ENCODE measurements at regions not wholly inside any gene's neighbourhood (a gene's known extent, or its start where the extent isn't known, plus 50 kb on each side); places are given as distances from the start of the nearest gene placed in this dataset.

DNA sequence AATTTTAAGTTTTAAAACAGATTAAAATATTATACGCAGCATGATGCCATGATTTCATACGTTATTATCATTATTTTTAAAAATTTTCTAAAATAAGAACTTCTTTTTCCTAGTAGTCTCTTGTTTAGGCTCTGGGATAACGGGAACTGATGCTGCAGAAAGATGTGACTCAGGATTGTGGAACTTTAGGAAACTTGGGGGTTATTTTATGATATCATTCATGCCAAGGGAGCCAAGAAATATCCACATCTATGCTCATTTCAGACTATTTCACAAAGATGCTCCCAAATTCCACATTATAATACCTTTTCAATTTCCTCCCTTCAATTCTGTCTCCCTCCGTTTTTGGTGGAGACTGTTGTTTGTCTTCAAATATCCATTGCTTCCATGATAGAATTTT lies 236.4 kb downstream of the HS3ST3A1 start:
- H3K9me3 ChIP-seq (ENCODE audit: control insufficient read depth, insufficient read depth, low read length): no peaks in the 10 kb centered on the region
- DNase-seq (ENCODE audit: low read depth in 4 of 6, low spot score in 6 of 6): no peak
- H3K4me3 ChIP-seq (ENCODE audit: low read depth, low read length): no peak overlapping the region
- H3K27me3 ChIP-seq (ENCODE audit: control insufficient read depth, insufficient read depth, low read length): no peaks in the 10 kb centered on the region
- WGBS (ENCODE audit: insufficient coverage): no CpG with 5 or more reads among the region's 4 CpGs
- no peaks in the 10 kb centered on the region for H3K4me1 ChIP-seq (ENCODE audit: control insufficient read depth, insufficient read depth, low read length)
- H3K36me3 ChIP-seq (ENCODE audit: control insufficient read depth, insufficient read depth, low read length): no peaks in the 10 kb centered on the region
- H3K27ac ChIP-seq (ENCODE audit: low read depth, low read length): no peak overlapping the region

DNA sequence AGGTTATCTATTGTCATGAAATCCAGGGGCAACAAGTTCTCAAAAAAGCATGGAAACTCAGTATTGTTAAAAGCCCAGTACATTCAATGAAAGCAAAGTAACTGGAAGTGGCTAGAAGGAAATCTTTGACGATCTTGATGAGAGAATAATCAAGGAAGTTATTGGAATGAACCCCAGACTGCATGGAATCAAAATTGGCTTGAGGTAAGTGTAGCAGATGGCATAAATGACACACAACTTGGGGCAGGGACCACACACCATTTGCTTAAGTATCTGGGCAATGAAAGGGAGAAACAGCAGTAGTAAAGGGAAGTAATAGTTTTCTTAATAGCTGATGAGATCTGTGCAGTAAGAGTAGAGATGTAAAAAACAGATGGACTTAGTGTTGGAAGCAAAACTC lies 238.0 kb downstream of the HS3ST3A1 start:
- peak in 2 of 6 donors; percentile 26 to 61 for DNase-seq (ENCODE audit: low read depth in 4 of 6, low spot score in 6 of 6)
- no peaks in the 10 kb centered on the region for H3K27me3 ChIP-seq (ENCODE audit: control insufficient read depth, insufficient read depth, low read length)
- 60% methylated on average over 1 of the region's 1 CpG for WGBS (ENCODE audit: insufficient coverage)
- H3K4me3 ChIP-seq (ENCODE audit: low read depth, low read length): no peak overlapping the region
- H3K27ac ChIP-seq (ENCODE audit: low read depth, low read length): no peak overlapping the region
- no peaks in the 10 kb centered on the region for H3K4me1 ChIP-seq (ENCODE audit: control insufficient read depth, insufficient read depth, low read length)
- no peaks in the 10 kb centered on the region for H3K9me3 ChIP-seq (ENCODE audit: control insufficient read depth, insufficient read depth, low read length)
- no peaks in the 10 kb centered on the region for H3K36me3 ChIP-seq (ENCODE audit: control insufficient read depth, insufficient read depth, low read length)

DNA sequence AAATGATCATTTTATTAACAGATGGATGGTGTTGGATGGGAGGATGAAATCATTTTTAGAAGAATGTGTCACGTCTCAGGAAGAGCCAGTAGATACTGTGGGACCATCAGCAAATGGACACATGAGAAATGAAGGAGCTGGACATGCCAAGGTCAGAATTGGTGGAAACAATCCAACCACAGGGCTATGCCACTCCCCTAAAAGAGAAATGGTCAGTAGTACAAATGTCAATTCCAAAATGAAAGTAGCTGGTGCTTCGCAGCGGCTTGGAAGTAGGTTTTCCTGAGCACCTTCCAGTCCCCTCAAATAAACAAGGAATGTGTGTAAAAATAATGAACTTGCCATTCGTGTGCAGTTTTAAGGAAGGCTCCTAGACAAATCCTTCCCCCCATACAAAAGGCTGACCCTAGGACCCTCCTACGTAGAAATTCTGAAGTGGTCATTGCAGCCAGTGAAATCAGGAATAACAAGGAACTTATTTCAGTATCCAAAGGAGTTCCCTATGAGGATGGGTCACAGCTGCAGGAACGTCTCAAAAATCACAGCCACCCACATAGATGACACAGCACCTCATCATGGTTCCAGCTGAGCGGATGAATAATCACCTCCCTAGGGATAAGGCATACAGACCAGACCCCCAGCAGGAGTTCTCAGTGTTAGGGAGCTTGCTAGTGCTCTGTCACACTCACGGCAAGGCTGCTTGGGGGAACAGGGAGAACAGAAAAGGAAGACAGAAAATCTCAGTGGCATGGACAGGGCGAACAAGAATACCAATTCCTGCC lies 239.2 kb downstream of the HS3ST3A1 start:
- H3K36me3 ChIP-seq (ENCODE audit: control insufficient read depth, insufficient read depth, low read length): no peaks in the 10 kb centered on the region
- H3K4me1 ChIP-seq (ENCODE audit: control insufficient read depth, insufficient read depth, low read length): no peaks in the 10 kb centered on the region
- H3K4me3 ChIP-seq (ENCODE audit: low read depth, low read length): no peak overlapping the region
- DNase-seq (ENCODE audit: low read depth in 4 of 6, low spot score in 6 of 6): no peak
- H3K27ac ChIP-seq (ENCODE audit: low read depth, low read length): no peak overlapping the region
- no peaks in the 10 kb centered on the region for H3K9me3 ChIP-seq (ENCODE audit: control insufficient read depth, insufficient read depth, low read length)
- H3K27me3 ChIP-seq (ENCODE audit: control insufficient read depth, insufficient read depth, low read length): no peaks in the 10 kb centered on the region
- 55% methylated on average over 2 of the region's 9 CpGs for WGBS (ENCODE audit: insufficient coverage)

DNA sequence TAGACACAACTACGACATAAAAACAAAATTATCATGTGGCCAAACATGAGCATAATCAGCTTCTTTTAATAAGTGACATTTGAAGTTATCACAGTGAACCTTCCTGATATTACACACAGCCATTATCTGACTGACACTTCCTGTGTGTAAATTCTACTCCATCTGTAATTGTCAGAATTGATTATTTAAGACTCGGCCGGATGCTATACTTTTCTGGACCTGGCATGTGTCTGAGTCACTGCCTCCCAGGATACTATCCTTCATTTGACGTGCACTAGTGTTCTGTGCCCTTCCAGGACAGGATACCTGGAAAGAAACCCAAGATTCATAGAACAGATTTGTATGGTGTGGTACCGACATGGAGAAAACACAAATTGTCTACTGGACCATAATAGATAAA lies 242.0 kb downstream of the HS3ST3A1 start:
- Histone ChIP-seq H3K27me3 (ENCODE audit: control insufficient read depth, insufficient read depth, low read length) (no peaks in the 10 kb centered on the region), H3K4me3 (ENCODE audit: low read depth, low read length) (no peak overlapping the region), H3K27ac (ENCODE audit: low read depth, low read length) (no peak overlapping the region), H3K9me3 (ENCODE audit: control insufficient read depth, insufficient read depth, low read length) (no peaks in the 10 kb centered on the region), H3K36me3 (ENCODE audit: control insufficient read depth, insufficient read depth, low read length) (no peaks in the 10 kb centered on the region), H3K4me1 (ENCODE audit: control insufficient read depth, insufficient read depth, low read length) (no peaks in the 10 kb centered on the region)
- 100% methylated on average over 1 of the region's 5 CpGs for WGBS (ENCODE audit: insufficient coverage)
- DNase-seq (ENCODE audit: low read depth in 4 of 6, low spot score in 6 of 6): no peak

DNA sequence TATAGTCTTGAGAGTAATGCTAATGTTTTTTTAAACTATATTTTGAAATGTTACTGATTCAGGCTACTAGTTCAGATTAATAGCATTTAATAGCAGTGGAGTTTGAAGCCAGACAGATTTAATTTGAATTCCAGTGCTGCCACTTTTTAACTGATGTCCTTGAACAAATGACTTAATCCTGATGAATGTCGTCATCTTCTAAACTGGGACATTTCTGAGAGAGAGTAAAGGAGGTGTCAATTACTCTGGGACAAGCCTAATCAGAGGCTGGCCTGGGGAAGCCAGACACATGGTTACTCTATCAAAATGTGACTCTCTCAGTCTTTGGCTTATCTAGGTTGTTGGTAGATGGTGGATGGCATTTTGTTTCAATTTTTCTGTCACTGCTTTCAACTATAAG lies 246.7 kb downstream of the HS3ST3A1 start:
- 75% methylated on average over 1 of the region's 1 CpG for WGBS (ENCODE audit: insufficient coverage)
- H3K4me3 ChIP-seq (ENCODE audit: low read depth, low read length): no peak overlapping the region
- peaks cover 4% of the 10 kb centered on the region for H3K4me1 ChIP-seq (ENCODE audit: control insufficient read depth, insufficient read depth, low read length)
- no peaks in the 10 kb centered on the region for H3K27me3 ChIP-seq (ENCODE audit: control insufficient read depth, insufficient read depth, low read length)
- H3K9me3 ChIP-seq (ENCODE audit: control insufficient read depth, insufficient read depth, low read length): no peaks in the 10 kb centered on the region
- no peaks in the 10 kb centered on the region for H3K36me3 ChIP-seq (ENCODE audit: control insufficient read depth, insufficient read depth, low read length)
- DNase-seq (ENCODE audit: low read depth in 4 of 6, low spot score in 6 of 6): no peak
- H3K27ac ChIP-seq (ENCODE audit: low read depth, low read length): no peak overlapping the region

DNA sequence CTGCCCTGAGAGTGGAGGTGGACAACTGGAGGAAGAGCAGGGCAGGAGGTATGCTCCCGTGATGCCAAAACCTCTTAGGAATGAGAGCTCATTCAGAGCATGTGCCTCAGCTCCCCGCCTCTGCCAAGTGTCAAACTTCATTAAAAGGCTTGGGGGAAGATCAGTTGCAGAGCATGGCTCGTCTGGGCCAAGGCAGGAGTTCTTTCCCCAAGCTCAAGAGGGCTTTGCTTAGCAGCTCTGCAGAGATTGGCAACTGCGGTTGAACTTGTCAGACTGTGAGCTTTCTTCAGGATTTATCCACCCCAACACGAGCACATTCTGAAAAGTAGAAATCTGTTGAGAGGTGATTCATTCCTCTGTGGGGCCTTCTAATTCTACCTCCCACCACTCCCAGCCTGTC lies 248.1 kb downstream of the HS3ST3A1 start:
- Histone ChIP-seq H3K4me3 (ENCODE audit: low read depth, low read length) (no peak overlapping the region), H3K4me1 (ENCODE audit: control insufficient read depth, insufficient read depth, low read length) (peaks cover 4% of the 10 kb centered on the region), H3K36me3 (ENCODE audit: control insufficient read depth, insufficient read depth, low read length) (no peaks in the 10 kb centered on the region), H3K27ac (ENCODE audit: low read depth, low read length) (no peak overlapping the region), H3K9me3 (ENCODE audit: control insufficient read depth, insufficient read depth, low read length) (no peaks in the 10 kb centered on the region), H3K27me3 (ENCODE audit: control insufficient read depth, insufficient read depth, low read length) (no peaks in the 10 kb centered on the region)
- WGBS (ENCODE audit: insufficient coverage): 61% methylated on average over 3 of the region's 5 CpGs
- peak in 1 of 6 donors; percentile 31 for DNase-seq (ENCODE audit: low read depth in 4 of 6, low spot score in 6 of 6)

DNA sequence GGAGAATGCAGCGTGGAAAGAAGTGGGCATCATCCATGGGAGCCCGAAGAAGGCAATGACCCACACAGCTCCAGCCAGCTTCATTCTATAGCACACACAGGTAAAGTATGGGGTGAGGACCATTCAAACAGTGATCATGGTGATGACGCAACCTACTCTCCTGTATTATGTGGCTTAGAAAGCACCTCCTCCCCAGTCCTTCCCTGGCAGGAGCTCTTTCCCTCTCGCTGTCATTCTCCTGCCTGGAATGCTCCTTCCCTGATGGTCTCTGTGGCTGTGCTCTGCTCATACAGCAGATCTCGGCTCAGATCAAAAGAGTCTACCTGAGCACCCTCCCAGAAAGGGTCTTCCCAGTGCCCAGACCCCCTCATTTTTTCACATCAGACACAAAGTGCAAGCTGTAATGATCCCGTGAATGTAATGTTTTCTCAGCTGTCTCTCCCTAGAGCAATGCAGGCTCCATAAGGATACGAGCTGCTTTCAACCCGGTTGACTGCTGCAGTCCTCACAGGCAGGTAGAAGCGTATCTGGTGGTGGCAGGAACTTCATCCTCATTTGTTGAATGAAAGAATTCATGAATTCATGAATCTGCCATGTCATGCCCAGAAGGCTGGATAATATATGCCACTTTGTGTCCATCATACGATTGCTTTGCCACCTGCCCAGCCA lies 248.8 kb downstream of the HS3ST3A1 start:
- 91% methylated on average over 6 of the region's 10 CpGs for WGBS (ENCODE audit: insufficient coverage)
- DNase-seq (ENCODE audit: low read depth in 4 of 6, low spot score in 6 of 6): no peak

DNA sequence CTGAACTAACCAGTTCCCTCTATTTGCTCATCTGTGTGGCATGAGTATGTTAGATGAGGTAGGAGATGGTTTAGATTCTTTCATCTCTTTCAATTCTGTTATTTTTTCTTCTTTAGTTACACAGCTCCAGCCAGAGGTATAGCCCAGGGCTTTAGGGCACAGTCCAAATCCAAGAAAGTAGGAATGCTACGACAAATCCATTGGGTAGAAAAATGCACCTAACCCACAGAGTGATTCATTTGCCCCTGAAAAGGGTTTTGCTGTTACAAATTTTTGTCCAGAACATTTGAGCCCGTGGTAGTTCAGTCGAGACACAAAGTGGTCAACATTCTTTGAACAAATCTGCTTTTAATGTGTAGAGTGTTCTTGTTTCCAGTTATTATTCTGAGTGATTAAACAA lies 250.7 kb downstream of the HS3ST3A1 start:
- no peak for DNase-seq (ENCODE audit: low read depth in 4 of 6, low spot score in 6 of 6)
- H3K27ac ChIP-seq (ENCODE audit: low read depth, low read length): no peak overlapping the region
- no peaks in the 10 kb centered on the region for H3K36me3 ChIP-seq (ENCODE audit: control insufficient read depth, insufficient read depth, low read length)
- H3K4me1 ChIP-seq (ENCODE audit: control insufficient read depth, insufficient read depth, low read length): peaks cover 4% of the 10 kb centered on the region
- no peaks in the 10 kb centered on the region for H3K9me3 ChIP-seq (ENCODE audit: control insufficient read depth, insufficient read depth, low read length)
- WGBS (ENCODE audit: insufficient coverage): 80% methylated on average over 1 of the region's 3 CpGs
- H3K4me3 ChIP-seq (ENCODE audit: low read depth, low read length): no peak overlapping the region
- no peaks in the 10 kb centered on the region for H3K27me3 ChIP-seq (ENCODE audit: control insufficient read depth, insufficient read depth, low read length)

More for the DNA sequence above, 248.8 kb downstream of the HS3ST3A1 start:
- Histone ChIP-seq H3K27ac (ENCODE audit: low read depth, low read length) (no peak overlapping the region), H3K27me3 (ENCODE audit: control insufficient read depth, insufficient read depth, low read length) (no peaks in the 10 kb centered on the region), H3K4me1 (ENCODE audit: control insufficient read depth, insufficient read depth, low read length) (peaks cover 4% of the 10 kb centered on the region), H3K36me3 (ENCODE audit: control insufficient read depth, insufficient read depth, low read length) (no peaks in the 10 kb centered on the region), H3K4me3 (ENCODE audit: low read depth, low read length) (no peak overlapping the region), H3K9me3 (ENCODE audit: control insufficient read depth, insufficient read depth, low read length) (no peaks in the 10 kb centered on the region)

DNA sequence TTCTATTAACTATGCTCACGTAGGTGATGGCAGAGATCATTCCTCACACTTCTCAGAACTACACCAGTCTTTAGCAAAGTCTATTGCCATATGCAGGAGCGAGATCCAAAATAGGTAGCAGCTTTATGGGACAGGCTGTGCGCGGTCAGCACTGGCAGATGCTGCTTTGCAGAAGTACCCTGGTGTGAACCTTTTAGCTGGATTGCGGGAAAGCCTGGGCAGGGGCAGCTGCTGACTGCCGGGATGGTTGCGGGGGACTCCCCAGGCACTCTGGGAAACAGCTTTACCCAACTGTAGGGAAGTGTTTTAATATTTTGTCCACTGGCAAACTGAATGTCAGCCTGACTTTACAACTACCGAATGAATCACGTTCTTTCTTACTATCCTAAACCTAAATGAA lies 251.3 kb downstream of the HS3ST3A1 start:
- H3K4me1 ChIP-seq (ENCODE audit: control insufficient read depth, insufficient read depth, low read length): peaks cover 4% of the 10 kb centered on the region
- H3K27me3 ChIP-seq (ENCODE audit: control insufficient read depth, insufficient read depth, low read length): no peaks in the 10 kb centered on the region
- 71% methylated on average over 4 of the region's 9 CpGs for WGBS (ENCODE audit: insufficient coverage)
- peak in 1 of 6 donors; percentile 35 for DNase-seq (ENCODE audit: low read depth in 4 of 6, low spot score in 6 of 6)
- H3K9me3 ChIP-seq (ENCODE audit: control insufficient read depth, insufficient read depth, low read length): no peaks in the 10 kb centered on the region
- H3K36me3 ChIP-seq (ENCODE audit: control insufficient read depth, insufficient read depth, low read length): no peaks in the 10 kb centered on the region
- no peak overlapping the region for H3K27ac ChIP-seq (ENCODE audit: low read depth, low read length)
- no peak overlapping the region for H3K4me3 ChIP-seq (ENCODE audit: low read depth, low read length)
